ENCODE measurements at regions not wholly inside any gene's neighbourhood (a gene's known extent, or its start where the extent isn't known, plus 50 kb on each side); places are given as distances from the start of the nearest gene placed in this dataset.

- TF ChIP-seq POLR2A (IDR thresholded peaks at IDR 0.05; ENCODE audit: low read depth, low read length) = no peak
- no peak for TF ChIP-seq POLR2AphosphoS5 (IDR thresholded peaks at IDR 0.05; ENCODE audit: low read depth, low read length)
- no peak for TF ChIP-seq TAF1 (IDR thresholded peaks at IDR 0.05; ENCODE audit: low read depth, low read length)
- no peak for TF ChIP-seq POU2F2 (IDR thresholded peaks at IDR 0.05; ENCODE audit: low read depth, low read length)
Measured at GRCh38 chr11:107257710-107258109, 199.9 kb downstream of the CWF19L2 start.
